Small intestine (tissue), 7 donors: ENCODE measurements at regions not wholly inside any gene's neighbourhood (a gene's known extent, or its start where the extent isn't known, plus 50 kb on each side); places are given as distances from the start of the nearest gene placed in this dataset.
"Not testable (repeated sequence)": the region's sequence is repeated elsewhere in the genome, so short reads cannot be mapped to it uniquely, and the experiment has no call there.

Experiments
- DNase-seq, 2 donors: peaks; one replicate each; pipeline versions ENCODE4 v3.0.0 to v3.0.0-alpha.2; 2013
- FAIRE-seq: peaks from 2 replicates; lab custom pipeline; 2012; peaks lifted over from hg19 to GRCh38; lab: Jason Lieb, UNC
- H3K27ac ChIP-seq, 3 donors: one replicate each; pipeline ENCODE4 v1.5.1; 2013; ENCODE audit warnings: low read length in 2 of 3, mild to moderate bottlenecking in 2 of 3, control low read depth in 1 of 3, inconsistent platforms in 1 of 3, low read depth in 1 of 3, moderate library complexity in 1 of 3
- H3K27me3 ChIP-seq, 3 donors: one replicate each; pipeline ENCODE4 v1.6.1; 2013; ENCODE audit warnings: low read length in 3 of 3, inconsistent platforms in 1 of 3; ENCODE audit not compliant: control insufficient read depth in 3 of 3, insufficient read depth in 3 of 3
- H3K36me3 ChIP-seq, 3 donors: one replicate each; pipeline ENCODE4 v1.6.1; 2013; ENCODE audit warnings: low read length in 3 of 3, inconsistent platforms in 1 of 3, low read depth in 1 of 3, mild to moderate bottlenecking in 1 of 3, moderate library complexity in 1 of 3; ENCODE audit not compliant: control insufficient read depth in 3 of 3, insufficient read depth in 2 of 3
- H3K4me1 ChIP-seq, 3 donors: one replicate each; pipeline ENCODE4 v1.6.1; 2013; ENCODE audit warnings: low read length in 2 of 3, inconsistent platforms in 1 of 3, low read depth in 1 of 3, mild to moderate bottlenecking in 1 of 3, moderate library complexity in 1 of 3; ENCODE audit not compliant: control insufficient read depth in 3 of 3, insufficient read depth in 2 of 3
- H3K4me3 ChIP-seq, 3 donors: one replicate each; pipeline ENCODE4 v1.5.1; 2013; ENCODE audit warnings: low read length in 3 of 3, control low read depth in 1 of 3, inconsistent platforms in 1 of 3, low read depth in 1 of 3, mild to moderate bottlenecking in 1 of 3, moderate library complexity in 1 of 3
- H3K9me3 ChIP-seq, 2 donors: one replicate each; pipeline ENCODE4 v1.6.1; 2013; ENCODE audit warnings: low read depth in 1 of 2, low read length in 1 of 2; ENCODE audit not compliant: control insufficient read depth in 2 of 2, insufficient read depth in 1 of 2
- WGBS, 3 donors: extraction: QIAGEN DNeasy Blood & Tissue Kit; methylation state at CpG; one replicate each; pipeline ENCODE4 v1.1.7; 2013; 5-methylcytosine and 5-hydroxymethylcytosine counted together
- donor health status: healthy with polysubstance abuse.
- donor health status: control.
- donor health status: control.
- donor health status: Bipolar disorder and iron deficiency.
- donor health status: healthy.

DNA sequence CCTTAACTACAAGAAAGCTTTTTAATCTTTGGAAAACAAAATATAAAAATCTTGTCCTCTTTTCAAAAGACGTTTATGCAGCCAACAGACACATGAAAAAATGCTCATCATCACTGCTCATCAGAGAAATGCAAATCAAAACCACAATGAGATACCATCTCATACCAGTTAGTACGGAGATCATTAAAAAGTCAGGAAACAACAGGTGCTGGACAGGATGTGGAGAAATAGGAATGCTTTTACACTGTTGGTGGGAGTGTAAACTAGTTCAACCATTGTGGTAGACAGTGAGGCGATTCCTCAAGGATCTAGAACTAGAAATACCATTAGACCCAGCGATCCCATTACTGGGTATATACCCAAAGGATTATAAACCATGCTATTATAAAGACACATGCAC, 1255.0 kb downstream of the ROBO1 start:
- H3K4me3 ChIP-seq, DNase-seq, H3K27ac ChIP-seq, H3K9me3 ChIP-seq, H3K4me1 ChIP-seq, H3K27me3 ChIP-seq, H3K36me3 ChIP-seq, FAIRE-seq: not testable (repeated sequence)
- 71 to 75% (median 73%) methylated on average over 4 of the region's 4 CpGs for WGBS, 3 donors

- Histone ChIP-seq H3K4me3 (no peak overlapping the region), H3K9me3 (no peaks in the 10 kb centered on the region), H3K27ac (no peak overlapping the region), H3K4me1 (no peaks in the 10 kb centered on the region), H3K36me3 (no peaks in the 10 kb centered on the region), H3K27me3 (no peaks in the 10 kb centered on the region)
- FAIRE-seq, result no peak
- WGBS, 3 donors, result 67 to 85% (median 72%) methylated on average over 3 of the region's 3 CpGs
- no peak for DNase-seq
Measured at GRCh38 chr3:78516437-78516836, 1251.4 kb downstream of the ROBO1 start.

DNA sequence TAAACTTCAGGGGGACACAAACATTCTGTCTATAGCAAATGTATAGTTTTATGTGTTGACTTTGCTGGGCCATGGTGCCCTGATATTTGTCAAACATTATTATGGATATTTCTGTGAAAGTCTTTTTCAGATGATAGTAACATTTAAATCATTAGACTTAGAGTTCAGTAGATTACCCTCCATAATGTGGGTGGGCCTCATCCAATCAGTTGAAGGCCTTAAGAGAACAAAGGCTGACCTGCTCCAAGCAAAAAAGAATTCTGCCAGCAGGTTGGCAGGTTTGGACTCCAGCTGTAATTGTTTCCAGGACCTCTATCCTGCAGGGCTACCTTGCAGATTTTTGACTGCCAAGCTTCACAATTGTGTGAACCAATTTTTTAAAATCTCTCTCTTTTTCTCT, 1250.9 kb downstream of the ROBO1 start:
- Histone ChIP-seq H3K27me3 (no peaks in the 10 kb centered on the region), H3K4me1 (no peaks in the 10 kb centered on the region), H3K4me3 (no peak overlapping the region), H3K36me3 (no peaks in the 10 kb centered on the region), H3K27ac (no peak overlapping the region), H3K9me3 (no peaks in the 10 kb centered on the region)
- FAIRE-seq (no peak), DNase-seq (no peak)

GRCh38 chr3:78517965-78518364, 1249.8 kb downstream of the ROBO1 start:
- H3K36me3 ChIP-seq, result no peaks in the 10 kb centered on the region
- H3K27me3 ChIP-seq, result no peaks in the 10 kb centered on the region
- H3K9me3 ChIP-seq, result no peaks in the 10 kb centered on the region
- 7 to 26% (median 7%) methylated on average over 1 of the region's 1 CpG for whole genome bisulfite sequencing, 3 donors
- no peak overlapping the region for H3K27ac ChIP-seq
- H3K4me3 ChIP-seq, result no peak overlapping the region
- H3K4me1 ChIP-seq, result no peaks in the 10 kb centered on the region
- no peak for FAIRE-seq
- DNase-seq, result no peak

DNA sequence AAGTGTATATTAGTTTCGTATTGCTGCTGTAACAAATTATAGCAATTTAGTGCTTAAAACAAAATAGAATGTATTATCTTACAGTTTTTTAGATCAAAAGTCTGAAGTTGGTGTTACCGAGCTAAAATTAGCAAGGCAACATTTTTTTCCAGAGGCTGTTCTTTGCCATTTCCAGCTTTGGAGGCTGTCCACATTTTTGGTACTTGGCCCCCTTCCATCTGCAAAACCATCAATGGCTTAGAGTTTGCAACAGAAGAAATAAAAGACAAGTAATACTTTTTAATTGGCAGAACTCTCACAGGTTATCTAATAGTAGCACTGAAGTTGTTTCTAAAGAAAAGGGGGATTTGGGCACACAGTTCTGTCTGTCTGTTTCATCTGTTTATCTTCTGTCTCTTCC, 1248.5 kb downstream of the ROBO1 start:
- 62 to 82% (median 81%) methylated on average over 2 of the region's 2 CpGs for WGBS, 3 donors
- Histone ChIP-seq H3K9me3 (no peaks in the 10 kb centered on the region), H3K36me3 (no peaks in the 10 kb centered on the region), H3K27ac (no peak overlapping the region), H3K4me1 (no peaks in the 10 kb centered on the region), H3K4me3 (no peak overlapping the region), H3K27me3 (no peaks in the 10 kb centered on the region)
- FAIRE-seq, result no peak
- no peak for DNase-seq

DNA sequence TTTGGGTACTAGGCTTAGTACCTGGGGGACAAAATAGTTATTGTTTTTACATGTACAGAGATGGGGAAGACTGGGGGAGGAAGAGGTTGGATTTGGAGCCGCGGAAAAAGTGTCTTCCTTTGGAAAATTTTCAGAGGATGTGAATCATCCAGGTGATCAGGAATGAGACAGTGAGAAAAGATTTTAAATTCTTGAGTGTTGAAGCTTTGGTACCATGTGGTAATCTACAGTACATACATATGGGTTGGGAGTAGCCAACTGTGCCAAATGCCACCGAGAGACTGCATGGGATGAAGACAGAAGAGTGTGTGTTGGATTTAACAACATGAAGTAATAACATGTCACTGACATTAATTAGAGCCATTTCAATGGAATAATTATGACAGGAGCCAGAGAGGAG, 1238.2 kb downstream of the ROBO1 start:
- 48 to 82% (median 51%) methylated on average over 3 of the region's 3 CpGs for WGBS, 3 donors
- FAIRE-seq, result no peak

DNA sequence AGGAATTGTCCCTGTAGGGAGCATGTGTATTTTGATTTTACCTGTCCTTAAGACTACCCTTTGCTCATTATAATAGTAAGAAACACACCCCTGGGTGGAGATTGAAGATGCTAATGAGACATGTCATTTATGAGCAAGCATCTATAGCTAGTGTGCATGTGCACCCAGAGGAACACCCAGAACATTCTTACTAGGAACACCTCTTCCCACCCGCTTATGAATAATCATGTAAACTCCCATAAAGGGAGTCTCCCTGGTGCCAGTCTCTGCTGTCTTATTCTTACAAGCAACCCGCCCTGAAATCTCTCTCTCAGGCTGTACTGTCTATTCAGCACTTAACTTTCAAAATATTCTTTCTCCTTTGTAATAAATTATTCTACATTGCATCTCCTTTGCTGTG, 1227.3 kb downstream of the ROBO1 start:
- no peak overlapping the region for H3K4me3 ChIP-seq
- no peaks in the 10 kb centered on the region for H3K36me3 ChIP-seq
- no peaks in the 10 kb centered on the region for H3K9me3 ChIP-seq
- no peak overlapping the region for H3K27ac ChIP-seq
- no peaks in the 10 kb centered on the region for H3K4me1 ChIP-seq
- FAIRE-seq (no peak), DNase-seq (no peak)
- no peaks in the 10 kb centered on the region for H3K27me3 ChIP-seq
- 82 to 84% (median 83%) methylated on average over 2 of the region's 2 CpGs for WGBS, 3 donors

More for the DNA sequence above, 1238.2 kb downstream of the ROBO1 start:
- DNase-seq, result no peak
- Histone ChIP-seq H3K36me3 (no peaks in the 10 kb centered on the region), H3K9me3 (no peaks in the 10 kb centered on the region), H3K4me3 (no peak overlapping the region), H3K4me1 (no peaks in the 10 kb centered on the region), H3K27me3 (no peaks in the 10 kb centered on the region), H3K27ac (no peak overlapping the region)

DNA sequence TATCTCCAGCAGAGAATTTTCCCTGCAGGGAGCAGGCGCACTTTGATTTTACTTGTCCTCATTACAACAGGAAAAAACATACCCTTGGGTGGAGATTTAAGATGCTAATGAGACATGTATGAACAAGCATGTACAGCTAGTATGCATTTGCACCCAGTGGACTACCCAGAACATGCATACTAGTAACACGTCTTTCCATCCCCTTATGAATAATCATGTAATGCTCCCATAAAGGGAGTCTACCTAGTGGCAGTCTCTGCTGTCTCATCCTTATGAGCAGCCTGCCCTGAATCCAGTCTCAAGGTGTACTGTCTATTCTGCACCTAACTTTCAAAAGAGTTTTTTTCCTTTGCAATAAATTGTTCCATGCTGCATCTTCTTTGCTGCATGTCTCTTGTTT, 1222.0 kb downstream of the ROBO1 start:
- DNase-seq (no peak), FAIRE-seq (no peak)
- Histone ChIP-seq H3K4me1 (no peaks in the 10 kb centered on the region), H3K36me3 (no peaks in the 10 kb centered on the region), H3K27ac (no peak overlapping the region), H3K27me3 (no peaks in the 10 kb centered on the region), H3K4me3 (no peak overlapping the region), H3K9me3 (peaks cover 0 to 3% of the 10 kb centered on the region in 2 donors)
- 86 to 94% (median 88%) methylated on average over 2 of the region's 2 CpGs for WGBS, 3 donors
